ENCODE measurements at regions not wholly inside any gene's neighbourhood (a gene's known extent, or its start where the extent isn't known, plus 50 kb on each side); places are given as distances from the start of the nearest gene placed in this dataset.

DNA sequence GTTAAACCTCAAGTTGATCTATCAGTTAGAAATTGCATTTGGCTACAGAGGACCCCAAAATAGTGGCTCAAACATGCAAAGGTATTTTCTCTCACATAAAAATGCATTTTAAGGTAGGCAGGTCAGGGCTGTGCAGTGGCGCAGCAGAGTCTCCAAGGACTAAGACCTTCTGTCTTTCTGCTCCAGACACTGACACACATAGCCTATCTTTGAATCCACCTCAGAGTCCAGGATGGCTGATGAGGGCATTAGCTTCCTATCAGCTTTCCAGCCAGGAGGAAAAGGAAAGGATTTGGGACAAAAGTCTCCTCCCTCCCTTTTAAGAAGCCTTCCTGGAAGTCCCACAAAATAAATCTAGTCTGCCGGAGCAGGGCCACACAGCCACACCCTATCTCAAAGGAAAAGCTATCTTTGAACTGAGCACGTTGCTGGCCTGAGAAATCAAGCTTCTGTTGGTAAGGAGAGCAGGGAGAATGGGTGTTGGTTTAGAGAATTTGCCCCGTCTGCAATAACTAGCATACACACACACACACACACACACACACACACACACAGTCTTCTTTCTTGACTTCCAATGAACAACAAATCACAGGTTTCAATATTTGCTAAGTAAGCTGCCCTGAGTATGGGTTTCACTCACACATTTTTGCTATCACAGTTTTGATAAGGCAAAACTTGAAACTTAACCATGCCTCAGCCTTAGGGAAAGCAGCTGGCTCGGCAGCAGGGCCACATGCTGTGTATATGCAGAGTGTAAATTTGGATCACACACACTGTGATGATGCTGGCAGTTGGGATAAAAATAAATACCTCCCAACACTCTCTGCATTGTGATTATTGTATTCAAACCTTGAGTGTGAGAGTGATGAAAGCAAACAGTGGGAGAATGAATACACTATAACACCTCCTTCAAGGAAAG, 116.6 kb upstream of the MAP3K1 start:
- Mint-ChIP-seq H3K36me3 (no peaks in the 10 kb centered on the region), H3K4me3 (no peak overlapping the region), H3K9me3 (no peaks in the 10 kb centered on the region), H3K27ac (no peak overlapping the region), H3K27me3 (no peaks in the 10 kb centered on the region), H3K4me1 (ENCODE audit: low read depth) (peaks cover 68% of the 10 kb centered on the region)
- intact Hi-C loops (cut with micrococcal nuclease) = no loop called here
- DNase-seq = peak; percentile 36
- ChIA-PET CTCF (interaction anchor here (1.1 to 1.5 kb wide), 3 partner anchors 18 to 370 kb away, joined by 3 read pairs; no protein-coding TSS in a partner anchor), POLR2A (interaction anchor here (0.6 to 1.1 kb wide), 2 partner anchors 29 to 88 kb away, joined by 3 read pairs; no protein-coding TSS in a partner anchor)

DNA sequence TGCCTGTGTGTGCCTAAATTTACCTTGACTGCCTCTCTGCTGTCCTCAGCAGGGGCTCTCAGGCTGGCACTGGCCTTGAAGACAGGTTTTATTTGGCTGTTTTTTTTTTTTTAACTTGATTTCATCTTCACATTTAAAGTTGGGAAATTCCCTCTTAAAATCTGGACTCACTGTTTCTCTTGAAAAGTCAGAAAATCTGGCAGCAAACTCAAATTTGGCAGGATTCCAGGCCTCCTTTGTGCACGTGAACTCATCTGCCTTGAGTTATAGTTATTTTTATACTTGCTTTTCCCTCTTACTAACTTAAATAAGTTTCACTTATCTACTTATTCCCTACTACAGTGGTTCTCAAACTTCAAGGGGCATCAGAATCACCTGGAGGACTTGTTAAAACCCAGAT, 118.4 kb upstream of the MAP3K1 start:
- H3K36me3 Mint-ChIP-seq = no peaks in the 10 kb centered on the region
- H3K4me3 Mint-ChIP-seq = no peak overlapping the region
- peaks cover 75% of the 10 kb centered on the region for H3K4me1 Mint-ChIP-seq (ENCODE audit: low read depth)
- H3K27ac Mint-ChIP-seq = no peak overlapping the region
- no peaks in the 10 kb centered on the region for H3K9me3 Mint-ChIP-seq
- CTCF ChIA-PET = interaction anchor here (0.6 kb wide), 1 partner anchor 953 kb away, joined by 3 read pairs; no protein-coding TSS in a partner anchor
- H3K27me3 Mint-ChIP-seq = no peaks in the 10 kb centered on the region
- POLR2A ChIA-PET = no interaction called here
- DNase-seq = no peak
- intact Hi-C loops (cut with micrococcal nuclease) = no loop called here

DNA sequence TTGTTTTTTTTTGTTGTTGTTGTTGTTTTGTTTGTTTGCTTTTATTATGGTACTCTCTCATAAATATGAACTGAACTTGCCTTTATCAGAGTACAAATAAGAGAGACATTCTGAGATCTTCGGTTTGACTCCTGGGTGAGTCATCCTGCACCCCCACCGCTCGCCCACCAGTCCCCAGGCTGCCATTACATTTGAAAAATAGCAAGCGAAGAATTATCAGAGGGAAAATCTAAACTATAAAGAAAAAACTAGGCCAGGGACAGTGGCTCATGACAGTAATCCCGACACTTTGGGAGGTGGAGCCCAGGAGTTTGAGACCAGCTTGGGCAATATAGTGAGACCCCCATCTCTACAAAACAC, 122.1 kb upstream of the MAP3K1 start:
- CTCF ChIA-PET = interaction anchor here (1.2 kb wide), 1 partner anchor 23 kb away, joined by 3 read pairs; no protein-coding TSS in a partner anchor
- Mint-ChIP-seq H3K27me3 (no peaks in the 10 kb centered on the region), H3K36me3 (no peaks in the 10 kb centered on the region), H3K4me3 (peak overlapping the region; percentile 30), H3K27ac (peak overlapping the region; percentile 65), H3K9me3 (no peaks in the 10 kb centered on the region), H3K4me1 (ENCODE audit: low read depth) (peaks cover 69% of the 10 kb centered on the region)
- POLR2A ChIA-PET = no interaction called here
- peak; percentile 77 for DNase-seq
- intact Hi-C loops (cut with micrococcal nuclease) = loop anchor here (2.0 to 5.0 kb wide), 5 partner anchors 22 to 364 kb away; no protein-coding TSS in a partner anchor

DNA sequence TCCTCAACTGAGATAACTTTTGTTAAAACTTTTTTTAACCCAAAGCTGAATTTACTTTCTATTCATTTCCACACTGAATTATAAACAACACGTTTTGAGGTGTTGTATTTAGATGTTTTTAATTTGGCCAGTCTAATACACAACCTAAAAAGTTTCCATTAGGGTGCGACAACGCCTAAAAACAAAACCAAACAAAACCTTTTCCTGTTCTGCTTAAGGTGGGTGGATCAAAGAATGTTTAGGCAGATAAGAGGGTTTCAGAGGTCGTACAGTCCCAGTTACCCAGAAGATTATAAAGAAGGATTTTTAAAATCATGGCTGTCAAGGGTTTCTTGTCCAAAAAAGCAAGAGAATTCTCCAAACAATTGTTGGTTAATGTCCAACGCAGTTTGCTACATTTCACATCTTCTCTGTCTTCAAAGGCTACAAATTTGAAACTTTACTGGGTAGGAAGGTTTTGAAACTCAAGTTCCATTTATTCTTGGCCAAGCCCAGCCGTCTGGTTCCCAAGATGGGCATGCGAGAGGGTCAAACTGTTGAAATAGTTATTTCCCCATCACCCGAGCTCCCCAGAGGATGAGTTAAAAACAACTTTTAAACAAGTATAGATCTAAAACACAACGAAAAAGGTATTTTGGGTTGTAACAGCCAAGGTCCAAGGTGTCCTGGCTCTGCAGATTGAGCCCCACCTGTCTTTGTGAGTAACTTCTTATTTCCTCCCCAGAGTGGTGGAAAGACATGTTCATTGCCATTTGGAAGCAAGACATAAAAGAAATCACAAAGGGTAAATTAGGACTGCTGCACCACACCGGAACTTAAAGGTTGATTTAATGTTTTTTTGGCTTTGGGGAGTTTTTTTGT, 122.8 kb upstream of the MAP3K1 start:
- ChIA-PET CTCF (no interaction called here), POLR2A (no interaction called here)
- no peak for DNase-seq
- H3K4me1 Mint-ChIP-seq (ENCODE audit: low read depth) = peaks cover 71% of the 10 kb centered on the region
- no peaks in the 10 kb centered on the region for H3K9me3 Mint-ChIP-seq
- peak overlapping the region; percentile 30 for H3K4me3 Mint-ChIP-seq
- peak overlapping the region; percentile 67 for H3K27ac Mint-ChIP-seq
- no peaks in the 10 kb centered on the region for H3K36me3 Mint-ChIP-seq
- intact Hi-C loops (cut with micrococcal nuclease) = loop anchor here (2.0 to 5.0 kb wide), 5 partner anchors 22 to 364 kb away; no protein-coding TSS in a partner anchor
- no peaks in the 10 kb centered on the region for H3K27me3 Mint-ChIP-seq

DNA sequence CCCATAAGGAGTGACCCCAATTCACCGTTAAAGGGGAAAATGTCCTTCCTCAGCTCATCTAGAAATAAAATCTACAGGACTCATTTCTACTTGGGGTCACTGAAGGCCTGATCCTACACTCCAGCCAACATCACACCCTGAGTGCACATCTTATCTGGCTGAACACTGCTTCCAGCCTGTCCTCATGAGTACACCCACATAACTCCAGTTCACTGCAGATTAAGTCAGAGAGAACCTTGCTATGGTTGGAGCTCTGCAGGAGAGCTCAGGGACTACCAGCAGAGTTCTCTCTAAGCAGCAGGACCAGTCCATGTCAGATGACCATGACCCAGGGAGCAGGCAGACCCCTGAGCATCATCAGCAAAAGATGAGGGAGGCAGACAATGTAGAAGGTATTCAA, 126.9 kb upstream of the MAP3K1 start:
- intact Hi-C loops (cut with micrococcal nuclease) = no loop called here
- H3K4me3 Mint-ChIP-seq = no peak overlapping the region

DNA sequence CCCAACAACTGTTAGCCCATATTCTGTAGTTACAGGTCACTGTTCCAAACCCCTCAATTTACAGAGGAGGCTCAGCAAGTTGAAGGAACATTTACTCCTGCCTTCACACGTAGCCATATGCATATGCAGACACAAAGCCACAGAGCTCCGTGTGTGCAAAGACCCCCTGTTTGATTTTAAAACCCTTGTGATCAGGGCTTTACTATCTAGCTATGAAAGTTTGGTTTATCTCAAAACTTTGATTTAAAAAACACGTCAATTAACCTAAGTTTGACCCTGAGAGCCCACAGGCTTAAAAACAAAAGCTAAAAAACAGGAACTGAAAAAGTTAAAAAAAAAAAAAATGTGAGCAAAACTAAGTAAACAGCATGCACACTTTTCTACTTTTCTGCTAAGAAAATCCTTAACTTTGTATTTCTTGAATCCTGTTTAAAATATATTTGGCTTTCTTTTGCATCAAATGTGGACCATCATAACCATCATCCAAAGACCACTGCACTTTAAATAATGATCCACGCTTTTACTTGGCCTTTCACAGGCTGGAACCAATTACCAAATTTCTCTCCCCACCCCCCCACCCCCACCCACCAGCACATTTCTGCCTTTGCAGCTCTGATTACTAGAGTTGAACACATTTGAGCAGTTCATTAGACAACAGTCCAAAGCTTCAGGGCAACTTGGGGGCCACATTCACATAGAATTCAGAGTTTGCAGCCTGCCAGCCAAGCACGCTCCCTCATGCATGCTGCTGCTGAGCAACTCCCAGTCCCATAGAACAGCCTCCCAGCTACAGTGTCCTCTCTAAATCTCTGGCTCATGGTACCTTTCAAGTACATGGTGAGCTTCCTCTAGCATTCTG, 128.8 kb upstream of the MAP3K1 start:
- no peaks in the 10 kb centered on the region for H3K36me3 Mint-ChIP-seq
- H3K4me3 Mint-ChIP-seq = no peak overlapping the region
- intact Hi-C loops (cut with micrococcal nuclease) = no loop called here
- no peak overlapping the region for H3K27ac Mint-ChIP-seq
- H3K27me3 Mint-ChIP-seq = no peaks in the 10 kb centered on the region
- ChIA-PET POLR2A (interaction anchor here (0.7 to 1.5 kb wide), 2 partner anchors 16 to 120 kb away, joined by 4 read pairs; no protein-coding TSS in a partner anchor), CTCF (interaction anchor here (0.6 to 1.4 kb wide), 6 partner anchors 17 to 521 kb away, joined by 3 to 4 read pairs (median 3); no protein-coding TSS in a partner anchor)
- DNase-seq = no peak
- peaks cover 70% of the 10 kb centered on the region for H3K4me1 Mint-ChIP-seq (ENCODE audit: low read depth)
- no peaks in the 10 kb centered on the region for H3K9me3 Mint-ChIP-seq

More for the DNA sequence above, 126.9 kb upstream of the MAP3K1 start:
- Mint-ChIP-seq H3K27me3 (no peaks in the 10 kb centered on the region), H3K9me3 (no peaks in the 10 kb centered on the region), H3K36me3 (no peaks in the 10 kb centered on the region), H3K4me1 (ENCODE audit: low read depth) (peaks cover 78% of the 10 kb centered on the region), H3K27ac (no peak overlapping the region)
- POLR2A ChIA-PET = interaction anchor here (1.2 kb wide), 1 partner anchor 694 kb away, joined by 3 read pairs; the partner anchor contains the start of gene IL6ST
- no peak for DNase-seq
- CTCF ChIA-PET = no interaction called here

DNA sequence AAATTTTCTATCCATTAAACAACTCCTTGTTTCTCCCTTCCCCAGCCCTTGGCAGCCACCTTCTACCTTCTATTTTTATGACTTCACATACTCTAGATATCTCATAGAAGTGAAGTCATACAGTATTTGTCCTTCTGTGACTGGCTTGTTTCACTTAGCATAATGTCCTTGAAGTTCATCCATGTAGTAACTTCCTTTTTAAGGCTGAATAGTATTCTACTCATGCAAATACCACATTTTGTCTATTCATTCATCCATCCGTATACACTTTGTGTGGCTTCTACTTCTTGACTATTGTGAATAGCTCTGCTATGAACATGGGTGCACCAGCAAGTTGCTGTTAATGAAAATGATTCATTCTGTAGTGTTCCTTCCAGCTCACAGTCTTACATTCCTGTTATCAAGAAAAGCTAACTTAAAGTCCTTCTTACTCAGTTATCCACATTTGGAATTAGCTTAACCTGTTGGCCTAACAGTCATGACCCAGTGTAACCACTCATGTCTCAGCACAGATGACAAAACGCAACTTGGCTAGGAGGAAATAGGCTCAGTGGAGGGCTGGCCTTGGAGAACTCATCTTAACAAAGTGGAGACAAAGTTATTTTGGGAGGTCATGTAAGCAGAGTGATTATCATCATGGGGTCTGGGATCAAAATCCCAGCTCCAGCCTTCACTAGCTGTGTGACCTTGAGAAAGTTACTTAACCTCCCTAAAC, 129.7 kb upstream of the MAP3K1 start:
- Mint-ChIP-seq H3K4me1 (ENCODE audit: low read depth) (peaks cover 68% of the 10 kb centered on the region), H3K36me3 (no peaks in the 10 kb centered on the region), H3K4me3 (peak overlapping the region; percentile 2), H3K9me3 (no peaks in the 10 kb centered on the region), H3K27me3 (no peaks in the 10 kb centered on the region), H3K27ac (no peak overlapping the region)
- POLR2A ChIA-PET = interaction anchor here (0.7 to 1.5 kb wide), 2 partner anchors 15 to 121 kb away, joined by 4 read pairs; no protein-coding TSS in a partner anchor
- intact Hi-C loops (cut with micrococcal nuclease) = no loop called here
- DNase-seq = no peak
- CTCF ChIA-PET = interaction anchor here (0.6 to 1.4 kb wide), 5 partner anchors 106 to 520 kb away, joined by 3 to 4 read pairs (median 3); no protein-coding TSS in a partner anchor

DNA sequence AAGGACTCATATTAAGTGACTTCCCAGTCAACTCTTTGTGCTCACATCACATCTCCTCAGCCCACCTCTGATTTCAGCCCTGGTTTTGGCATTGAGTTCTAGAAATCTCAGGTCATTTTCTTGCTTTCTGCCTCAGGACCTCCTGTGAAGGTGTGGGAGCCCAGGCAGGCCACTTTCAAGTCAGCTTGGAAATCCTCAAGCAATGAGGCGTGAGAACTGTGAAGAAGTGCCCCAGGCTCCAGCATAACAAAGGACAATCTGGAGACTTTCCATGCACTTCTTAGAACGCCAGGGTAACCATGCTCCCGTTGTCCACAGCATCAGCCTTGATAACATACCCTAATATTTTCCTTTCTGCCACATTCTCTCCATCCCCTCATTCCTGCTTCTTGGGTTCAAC, 131.2 kb upstream of the MAP3K1 start:
- H3K4me3 Mint-ChIP-seq = no peak overlapping the region
- H3K9me3 Mint-ChIP-seq = no peaks in the 10 kb centered on the region
- no peaks in the 10 kb centered on the region for H3K27me3 Mint-ChIP-seq
- intact Hi-C loops (cut with micrococcal nuclease) = no loop called here
- H3K27ac Mint-ChIP-seq = no peak overlapping the region
- H3K4me1 Mint-ChIP-seq (ENCODE audit: low read depth) = peaks cover 63% of the 10 kb centered on the region
- CTCF ChIA-PET = no interaction called here
- no peaks in the 10 kb centered on the region for H3K36me3 Mint-ChIP-seq
- no peak for DNase-seq
- POLR2A ChIA-PET = no interaction called here

DNA sequence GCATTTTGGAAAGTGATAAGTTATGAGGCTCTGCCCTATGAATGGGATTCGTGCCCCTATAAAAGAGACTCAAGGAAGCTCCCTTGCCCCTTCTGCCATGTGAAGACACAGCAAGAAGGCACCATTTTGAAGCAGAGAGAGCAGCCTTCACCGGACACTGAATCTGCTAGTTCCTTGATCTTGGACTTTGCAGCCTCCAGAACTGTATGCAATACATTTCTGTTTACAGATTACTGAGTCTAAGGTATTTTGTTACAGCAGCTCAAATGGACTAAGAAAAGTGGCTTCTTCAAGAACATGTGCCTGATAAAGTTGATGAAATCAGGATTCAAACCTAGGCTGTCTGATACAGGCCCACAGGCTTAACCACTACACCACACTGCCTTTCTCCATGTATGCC, 131.6 kb upstream of the MAP3K1 start:
- Mint-ChIP-seq H3K27me3 (no peaks in the 10 kb centered on the region), H3K9me3 (no peaks in the 10 kb centered on the region), H3K36me3 (no peaks in the 10 kb centered on the region), H3K4me3 (no peak overlapping the region), H3K4me1 (ENCODE audit: low read depth) (peaks cover 67% of the 10 kb centered on the region), H3K27ac (no peak overlapping the region)
- DNase-seq = no peak
- intact Hi-C loops (cut with micrococcal nuclease) = no loop called here
- ChIA-PET POLR2A (no interaction called here), CTCF (no interaction called here)

DNA sequence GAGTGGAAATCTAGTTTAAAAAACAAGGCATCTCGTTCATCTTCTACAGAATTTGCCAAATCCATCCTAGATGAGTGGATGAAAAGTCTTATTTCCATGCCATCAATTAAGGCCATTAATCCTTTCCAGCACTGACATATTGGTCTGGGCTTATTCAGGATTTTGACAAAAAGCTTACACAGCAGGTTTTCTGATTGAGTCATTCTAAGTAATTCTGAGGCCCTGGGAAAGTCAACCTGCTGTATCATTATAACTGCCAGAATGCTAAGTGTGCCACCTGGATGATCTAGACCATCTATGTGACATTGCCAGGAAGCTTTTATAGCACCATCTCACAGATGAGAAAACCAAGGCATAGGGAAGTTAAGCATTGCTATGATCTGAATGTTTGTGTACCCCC, 132.1 kb upstream of the MAP3K1 start:
- ChIA-PET CTCF (no interaction called here), POLR2A (no interaction called here)
- peaks cover 64% of the 10 kb centered on the region for H3K4me1 Mint-ChIP-seq (ENCODE audit: low read depth)

DNA sequence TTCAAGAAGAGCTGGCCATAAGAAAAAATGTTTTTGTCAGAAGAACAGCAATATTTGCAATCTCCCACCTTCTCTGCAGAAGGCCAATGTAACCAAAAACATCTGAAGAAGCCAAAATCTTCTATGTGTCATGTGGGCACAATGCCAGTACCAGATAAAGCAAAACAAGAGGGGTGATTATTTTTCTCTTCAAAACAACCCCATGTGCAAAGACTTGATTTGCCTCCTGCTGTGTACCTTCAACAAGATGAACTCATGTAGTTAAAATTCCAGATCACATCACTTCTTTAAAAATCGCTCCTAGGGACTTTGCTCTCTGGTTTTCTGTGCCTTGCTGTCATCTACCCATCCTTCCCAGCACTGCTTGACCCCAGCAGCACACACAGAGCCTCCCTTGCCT, 134.0 kb upstream of the MAP3K1 start:
- Mint-ChIP-seq H3K4me1 (ENCODE audit: low read depth) (peaks cover 53% of the 10 kb centered on the region), H3K4me3 (no peak overlapping the region), H3K36me3 (no peaks in the 10 kb centered on the region), H3K27me3 (no peaks in the 10 kb centered on the region), H3K9me3 (no peaks in the 10 kb centered on the region), H3K27ac (no peak overlapping the region)
- CTCF ChIA-PET = no interaction called here
- POLR2A ChIA-PET = no interaction called here
- DNase-seq = no peak
- intact Hi-C loops (cut with micrococcal nuclease) = no loop called here

More for the DNA sequence above, 132.1 kb upstream of the MAP3K1 start:
- Mint-ChIP-seq H3K9me3 (no peaks in the 10 kb centered on the region), H3K4me3 (no peak overlapping the region), H3K27me3 (no peaks in the 10 kb centered on the region), H3K36me3 (no peaks in the 10 kb centered on the region), H3K27ac (no peak overlapping the region)
- no peak for DNase-seq
- intact Hi-C loops (cut with micrococcal nuclease) = no loop called here
